HCT116 (cell line): ENCODE measurements at regions not wholly inside any gene's neighbourhood (a gene's known extent, or its start where the extent isn't known, plus 50 kb on each side); places are given as distances from the start of the nearest gene placed in this dataset.

Experiments used
- CEBPB ChIP-seq: IDR thresholded peaks from 2 replicates; pipeline ENCODE4 v1.6.1; 2012; ENCODE audit warnings: low read depth
- CTCF ChIP-seq, 3 experiments: fragments of 200-600 bp in 1 of 3; sonication (generic) in 1 of 3; IDR thresholded peaks in 2 of 3; conservative IDR thresholded peaks in 1 of 3; 2 replicates each; pipeline ENCODE4 v1.5.1; 2012 to 2017; ENCODE audit warnings: low read depth in 2 of 3, low read length in 2 of 3, antibody characterized with exemption in 1 of 3, borderline replicate concordance in 1 of 3, control low read depth in 1 of 3, mild to moderate bottlenecking in 1 of 3, mixed read lengths in 1 of 3, mixed run types in 1 of 3, moderate library complexity in 1 of 3; ENCODE audit not compliant: insufficient read depth in 1 of 3
- EZH2 ChIP-seq: fragments of 200-600 bp; sonication (generic); IDR thresholded peaks from 2 replicates; pipeline ENCODE4 v1.6.1; 2017; ENCODE audit warnings: antibody characterized with exemption, mixed run types
- JUND ChIP-seq: IDR thresholded peaks from 2 replicates; pipeline ENCODE4 v1.6.1; 2012
- MAX ChIP-seq: IDR thresholded peaks from 2 replicates; pipeline ENCODE4 v1.6.1; 2012
- POLR2A ChIP-seq: IDR thresholded peaks from 2 replicates; pipeline ENCODE4 v1.7.0; 2011; ENCODE audit warnings: borderline replicate concordance; ENCODE audit not compliant: insufficient read depth, insufficient read length; ENCODE audit errors: extremely low read depth
- POLR2AphosphoS5 ChIP-seq: IDR thresholded peaks from 2 replicates; pipeline ENCODE4 v1.6.1; 2011; ENCODE audit warnings: mild to moderate bottlenecking, low read depth, low read length, moderate library complexity
- REST ChIP-seq: IDR thresholded peaks from 2 replicates; pipeline ENCODE4 v1.6.1; 2012; ENCODE audit warnings: low read depth
- SIN3A ChIP-seq: IDR thresholded peaks from 2 replicates; pipeline ENCODE4 v1.6.1; 2012; ENCODE audit warnings: low read depth
- SP1 ChIP-seq: IDR thresholded peaks from 2 replicates; pipeline ENCODE4 v1.6.1; 2012; ENCODE audit warnings: low read depth
- TCF7L2 ChIP-seq: IDR thresholded peaks from 2 replicates; pipeline ENCODE4 v1.7.0; 2011; ENCODE audit warnings: borderline replicate concordance, inconsistent platforms; ENCODE audit not compliant: insufficient read depth, insufficient read length; ENCODE audit errors: extremely low read depth
- ZBTB33 ChIP-seq: IDR thresholded peaks from 2 replicates; pipeline ENCODE4 v1.6.1; 2011; ENCODE audit warnings: mild to moderate bottlenecking, low read length, moderate library complexity; ENCODE audit not compliant: insufficient replicate concordance; ENCODE audit errors: extremely low read depth
- ZNF274 ChIP-seq: fragments of 200-500 bp; sonication (Bioruptor generic); IDR thresholded peaks from 2 replicates; pipeline ENCODE4 v1.6.1; 2014; ENCODE audit warnings: mild to moderate bottlenecking, low read depth, low read length, inconsistent platforms

- TF ChIP-seq MAX (no peak), SIN3A (no peak), CTCF (IDR thresholded peaks at IDR 0.05 in 2 of 3, conservative IDR thresholded peaks at IDR 0.05 in 1 of 3; ENCODE audit: borderline replicate concordance in 1 of 3, insufficient read depth in 1 of 3, low read depth in 2 of 3, low read length in 2 of 3) (no peak), CEBPB (no peak), EZH2 (no peak), ZBTB33 (no peak), ZNF274 (no peak), POLR2A (no peak), TCF7L2 (no peak), POLR2AphosphoS5 (no peak), SP1 (no peak), REST (no peak), JUND (no peak)
Measured at GRCh38 chr4:108559068-108559793, 61.1 kb upstream of the RPL34 start.
